ENCODE measurements at regions not wholly inside any gene's neighbourhood (a gene's known extent, or its start where the extent isn't known, plus 50 kb on each side); places are given as distances from the start of the nearest gene placed in this dataset.
A peak's percentile ranks its signal among the peaks of the same experiment; 100 is the strongest.

GRCh38 chr5:101686536-101687157 lies 609.4 kb downstream of the SLCO4C1 start (continued):
- TF ChIP-seq ZNF462 (CRISPR knock-in tag; IDR thresholded peaks at IDR 0.05) = no peak

GRCh38 chr5:101679816-101680215 lies 616.3 kb downstream of the SLCO4C1 start:
- no peaks in the 10 kb centered on the region for H3F3A ChIP-seq (replicated peaks; ENCODE audit: low read depth)
- Mint-ChIP-seq H3K27ac (no peak overlapping the region), H3K36me3 (ENCODE audit: low read depth) (no peaks in the 10 kb centered on the region), H3K27me3 (ENCODE audit: insufficient read depth, low read depth, poor library complexity) (peaks cover 4% of the 10 kb centered on the region), H3K9me3 (no peaks in the 10 kb centered on the region), H3K4me3 (no peak overlapping the region), H3K4me1 (peaks cover 12% of the 10 kb centered on the region)
- peak overlapping the region; percentile 60; the same call in 1 of the 2 replicates for H2AFZ ChIP-seq
- DNase-seq (ENCODE audit: low spot score) = no peak
- no peak overlapping the region for H3K4me3 ChIP-seq
- H3K9me2 ChIP-seq (ENCODE audit: insufficient read depth) = no peaks in the 10 kb centered on the region
- H3K4me1 ChIP-seq (ENCODE audit: insufficient read depth) = peaks cover 11% of the 10 kb centered on the region
- no peaks in the 10 kb centered on the region for H4K20me1 ChIP-seq (replicated peaks; ENCODE audit: insufficient read depth)
- no peak for ATAC-seq
- no peaks in the 10 kb centered on the region for H3K79me2 ChIP-seq (replicated peaks; ENCODE audit: insufficient read depth)
- H3K27ac ChIP-seq (ENCODE audit: low read depth) = no peak overlapping the region
- TF ChIP-seq CTCF (conservative IDR thresholded peaks at IDR 0.05; ENCODE audit: low read depth in 2 of 2) (no peak), EZH2 (IDR thresholded peaks at IDR 0.05; ENCODE audit: low read depth, unreplicated experiment) (no peak), ZNF331 (CRISPR knock-in tag; IDR thresholded peaks at IDR 0.05; ENCODE audit: low read depth) (no peak), ETS1 (IDR thresholded peaks at IDR 0.05) (no peak), STAT1 (IDR thresholded peaks at IDR 0.05; ENCODE audit: unreplicated experiment) (no peak), JUNB (IDR thresholded peaks at IDR 0.05; ENCODE audit: unreplicated experiment) (no peak), NANOG (IDR thresholded peaks at IDR 0.05; ENCODE audit: borderline replicate concordance) (no peak)
- H3K36me3 ChIP-seq (ENCODE audit: insufficient read depth) = no peaks in the 10 kb centered on the region
- H3K27me3 ChIP-seq (ENCODE audit: insufficient read depth) = no peaks in the 10 kb centered on the region
- no peak overlapping the region for H3K4me2 ChIP-seq
